Fibroblast of lung (primary cell): ENCODE measurements at regions not wholly inside any gene's neighbourhood (a gene's known extent, or its start where the extent isn't known, plus 50 kb on each side); places are given as distances from the start of the nearest gene placed in this dataset.

Source experiments
- DNase-seq, 2 donors: peaks; one replicate each; pipeline versions ENCODE4 v3.0.0 to v3.0.0-alpha.2; 2010; ENCODE audit warnings: low read depth in 2 of 2
- H2AFZ ChIP-seq: 2 replicates; pipeline ENCODE4 v1.5.1; 2012; ENCODE audit warnings: low read length, control low read depth, inconsistent platforms
- H3K27ac ChIP-seq: 2 replicates; pipeline ENCODE4 v1.5.1; 2011; ENCODE audit warnings: low read length, control low read depth; ENCODE audit not compliant: insufficient read depth
- H3K27me3 ChIP-seq: 2 replicates; pipeline ENCODE4 v1.5.1; 2011; ENCODE audit warnings: mild to moderate bottlenecking, low read length; ENCODE audit not compliant: control insufficient read depth, insufficient read depth
- H3K36me3 ChIP-seq: 2 replicates; pipeline ENCODE4 v1.5.1; 2011; ENCODE audit warnings: low read length; ENCODE audit not compliant: control insufficient read depth, insufficient read depth
- H3K4me1 ChIP-seq: 2 replicates; pipeline ENCODE4 v1.5.1; 2011; ENCODE audit warnings: low read length; ENCODE audit not compliant: control insufficient read depth, insufficient read depth; ENCODE audit errors: extremely low read depth
- H3K4me2 ChIP-seq: 2 replicates; pipeline ENCODE4 v1.5.1; 2011; ENCODE audit warnings: low read length, control low read depth; ENCODE audit not compliant: insufficient read depth; ENCODE audit errors: extremely low read depth
- H3K4me3 ChIP-seq, 4 experiments: fragments of 200-600 bp in 1 of 4; sonication (generic) in 1 of 4; replicated peaks in 1 of 4; 2 replicates each; pipeline ENCODE4 v1.5.1; 2011 to 2016; ENCODE audit warnings: low read length in 4 of 4, low read depth in 3 of 4, mild to moderate bottlenecking in 3 of 4, control low read depth in 2 of 4, inconsistent platforms in 1 of 4, mixed read lengths in 1 of 4; ENCODE audit not compliant: insufficient read depth in 1 of 4; ENCODE audit errors: control extremely low read depth in 1 of 4
- H3K79me2 ChIP-seq: 2 replicates; pipeline ENCODE4 v1.5.1; 2012; ENCODE audit warnings: mild to moderate bottlenecking, low read length, inconsistent platforms; ENCODE audit not compliant: control insufficient read depth, insufficient read depth
- H3K9ac ChIP-seq: 2 replicates; pipeline ENCODE4 v1.5.1; 2011; ENCODE audit warnings: mild to moderate bottlenecking, low read length, control low read depth; ENCODE audit not compliant: insufficient read depth
- H3K9me3 ChIP-seq: 2 replicates; pipeline ENCODE4 v1.5.1; 2012; ENCODE audit warnings: low read depth, low read length; ENCODE audit not compliant: control insufficient read depth, insufficient read depth
- H4K20me1 ChIP-seq: 2 replicates; pipeline ENCODE4 v1.5.1; 2011; ENCODE audit warnings: low read length; ENCODE audit not compliant: control insufficient read depth, insufficient read depth; ENCODE audit errors: extremely low read depth
- EZH2 ChIP-seq: IDR thresholded peaks from 2 replicates; pipeline ENCODE4 v1.5.1; 2012; ENCODE audit warnings: low read length, control low read depth, mild to moderate bottlenecking; ENCODE audit errors: missing control alignments
- TF ChIP-seq, protein P1 (sequence below), 2 donors: IDR thresholded peaks in 1 of 2; conservative IDR thresholded peaks in 1 of 2; 1 replicate in 1 of 2; 2 replicates in 1 of 2; pipeline ENCODE4 v1.5.1; 2011 to 2012; ENCODE audit warnings: low read length in 2 of 2, control low read depth in 1 of 2, inconsistent platforms in 1 of 2, low read depth in 1 of 2, mild to moderate bottlenecking in 1 of 2

DNA sequence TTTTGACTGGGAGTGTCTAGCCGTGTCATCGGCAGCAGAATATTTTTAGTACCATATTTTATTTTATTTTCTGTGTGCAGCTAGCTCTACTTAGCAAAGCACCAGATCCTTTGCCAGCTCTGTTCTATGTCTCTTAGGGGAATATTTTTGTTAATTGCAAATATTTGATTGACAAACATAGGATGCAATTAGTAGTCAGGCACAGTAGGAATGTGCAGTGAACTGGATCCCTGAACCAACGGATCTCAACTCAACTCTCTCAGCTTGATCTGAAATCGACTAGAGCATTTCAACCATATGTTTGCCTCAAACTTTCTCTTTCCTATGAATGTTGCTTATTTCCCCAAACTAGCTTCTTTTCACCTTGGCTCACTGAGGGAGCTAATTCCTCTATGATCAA lies 998.0 kb upstream of the FANCL start:
- no peak overlapping the region for H3K4me3 ChIP-seq
- H3K36me3 ChIP-seq, result no peaks in the 10 kb centered on the region
- no peak for TF ChIP-seq EZH2
- TF ChIP-seq, protein P1, sequence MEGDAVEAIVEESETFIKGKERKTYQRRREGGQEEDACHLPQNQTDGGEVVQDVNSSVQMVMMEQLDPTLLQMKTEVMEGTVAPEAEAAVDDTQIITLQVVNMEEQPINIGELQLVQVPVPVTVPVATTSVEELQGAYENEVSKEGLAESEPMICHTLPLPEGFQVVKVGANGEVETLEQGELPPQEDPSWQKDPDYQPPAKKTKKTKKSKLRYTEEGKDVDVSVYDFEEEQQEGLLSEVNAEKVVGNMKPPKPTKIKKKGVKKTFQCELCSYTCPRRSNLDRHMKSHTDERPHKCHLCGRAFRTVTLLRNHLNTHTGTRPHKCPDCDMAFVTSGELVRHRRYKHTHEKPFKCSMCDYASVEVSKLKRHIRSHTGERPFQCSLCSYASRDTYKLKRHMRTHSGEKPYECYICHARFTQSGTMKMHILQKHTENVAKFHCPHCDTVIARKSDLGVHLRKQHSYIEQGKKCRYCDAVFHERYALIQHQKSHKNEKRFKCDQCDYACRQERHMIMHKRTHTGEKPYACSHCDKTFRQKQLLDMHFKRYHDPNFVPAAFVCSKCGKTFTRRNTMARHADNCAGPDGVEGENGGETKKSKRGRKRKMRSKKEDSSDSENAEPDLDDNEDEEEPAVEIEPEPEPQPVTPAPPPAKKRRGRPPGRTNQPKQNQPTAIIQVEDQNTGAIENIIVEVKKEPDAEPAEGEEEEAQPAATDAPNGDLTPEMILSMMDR (conservative IDR thresholded peaks at IDR 0.05 in 1 of 2, IDR thresholded peaks at IDR 0.05 in 1 of 2; ENCODE audit: low read depth in 1 of 2, low read length in 2 of 2), result no peak
- no peak overlapping the region for H3K4me2 ChIP-seq
- H3K9me3 ChIP-seq, result no peaks in the 10 kb centered on the region
- DNase-seq, result no peak
- no peak overlapping the region for H3K27ac ChIP-seq
- no peaks in the 10 kb centered on the region for H3K4me1 ChIP-seq
- H3K9ac ChIP-seq, result no peak overlapping the region
- no peaks in the 10 kb centered on the region for H4K20me1 ChIP-seq
- no peak overlapping the region for H2AFZ ChIP-seq
- no peaks in the 10 kb centered on the region for H3K27me3 ChIP-seq
- H3K79me2 ChIP-seq, result no peaks in the 10 kb centered on the region

DNA sequence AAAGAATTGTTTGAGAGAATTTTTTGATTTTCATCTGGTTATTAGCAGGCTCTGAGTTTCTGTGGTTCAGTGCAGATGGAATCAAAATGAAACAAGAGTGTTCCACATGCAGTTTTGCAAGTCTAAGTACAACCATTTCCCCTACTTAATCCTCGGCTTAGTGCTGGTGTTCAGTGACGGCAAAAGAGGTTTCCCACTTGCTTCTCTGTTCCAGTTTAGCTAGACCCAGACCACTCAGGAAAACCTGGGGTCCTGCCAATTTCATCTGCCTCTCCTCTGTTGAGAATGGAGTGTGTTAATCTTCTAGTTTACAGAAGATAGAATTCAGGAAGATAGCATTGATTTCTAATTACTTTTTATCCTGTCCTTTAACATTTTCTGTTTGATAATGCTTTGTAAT lies 996.2 kb upstream of the FANCL start:
- Histone ChIP-seq H4K20me1 (no peaks in the 10 kb centered on the region), H3K4me1 (no peaks in the 10 kb centered on the region), H3K4me2 (no peak overlapping the region), H3K27ac (no peak overlapping the region), H3K27me3 (no peaks in the 10 kb centered on the region), H3K9me3 (no peaks in the 10 kb centered on the region), H3K9ac (no peak overlapping the region), H3K4me3 (no peak overlapping the region), H2AFZ (no peak overlapping the region), H3K79me2 (no peaks in the 10 kb centered on the region), H3K36me3 (no peaks in the 10 kb centered on the region)
- no peak for TF ChIP-seq EZH2
- TF ChIP-seq, protein P1 (conservative IDR thresholded peaks at IDR 0.05 in 1 of 2, IDR thresholded peaks at IDR 0.05 in 1 of 2; ENCODE audit: low read depth in 1 of 2, low read length in 2 of 2), result no peak
- no peak for DNase-seq

DNA sequence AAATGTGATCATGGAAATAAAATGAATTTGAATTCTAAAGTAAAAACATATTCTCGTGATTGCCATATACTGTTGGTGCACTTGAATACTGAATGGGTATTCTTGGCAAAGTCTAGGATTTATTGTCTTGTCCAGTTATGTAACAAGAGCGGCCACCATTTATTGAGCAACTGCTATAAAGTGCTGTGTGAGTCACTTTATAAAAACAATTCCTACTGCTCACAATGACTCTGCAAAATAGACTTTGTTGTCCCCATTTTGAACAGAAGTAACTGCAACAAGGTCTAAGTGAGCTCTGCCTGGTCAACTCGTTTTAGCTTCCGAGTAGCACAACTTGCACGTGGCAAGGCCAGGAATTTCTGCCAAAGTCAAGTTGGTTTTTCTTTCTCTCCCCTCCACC lies 995.6 kb upstream of the FANCL start:
- Histone ChIP-seq H3K9me3 (no peaks in the 10 kb centered on the region), H3K4me2 (no peak overlapping the region), H3K4me3 (no peak overlapping the region), H3K9ac (no peak overlapping the region), H3K4me1 (no peaks in the 10 kb centered on the region), H2AFZ (no peak overlapping the region), H4K20me1 (no peaks in the 10 kb centered on the region), H3K79me2 (no peaks in the 10 kb centered on the region), H3K27me3 (no peaks in the 10 kb centered on the region), H3K27ac (no peak overlapping the region), H3K36me3 (no peaks in the 10 kb centered on the region)
- DNase-seq, result peak in 1 of 2 donors; percentile 2
- TF ChIP-seq, protein P1 (conservative IDR thresholded peaks at IDR 0.05 in 1 of 2, IDR thresholded peaks at IDR 0.05 in 1 of 2; ENCODE audit: low read depth in 1 of 2, low read length in 2 of 2), result no peak
- TF ChIP-seq EZH2, result no peak
